IPS-18c (cell line): ENCODE measurements at regions not wholly inside any gene's neighbourhood (a gene's known extent, or its start where the extent isn't known, plus 50 kb on each side); places are given as distances from the start of the nearest gene placed in this dataset.
"Not testable (repeated sequence)": the region's sequence is repeated elsewhere in the genome, so short reads cannot be mapped to it uniquely, and the experiment has no call there.

ENCODE experiments used
- H3K4me3 ChIP-seq: 2 replicates; pipeline ENCODE4 v1.7.0; 2013; ENCODE audit warnings: low read depth, mild to moderate bottlenecking, low read length, moderate library complexity; ENCODE audit not compliant: insufficient read depth
- H3K9me3 ChIP-seq: one replicate; pipeline ENCODE4 v1.6.1; 2013; ENCODE audit warnings: mild to moderate bottlenecking, low read length, moderate library complexity; ENCODE audit not compliant: control insufficient read depth, insufficient read depth

DNA sequence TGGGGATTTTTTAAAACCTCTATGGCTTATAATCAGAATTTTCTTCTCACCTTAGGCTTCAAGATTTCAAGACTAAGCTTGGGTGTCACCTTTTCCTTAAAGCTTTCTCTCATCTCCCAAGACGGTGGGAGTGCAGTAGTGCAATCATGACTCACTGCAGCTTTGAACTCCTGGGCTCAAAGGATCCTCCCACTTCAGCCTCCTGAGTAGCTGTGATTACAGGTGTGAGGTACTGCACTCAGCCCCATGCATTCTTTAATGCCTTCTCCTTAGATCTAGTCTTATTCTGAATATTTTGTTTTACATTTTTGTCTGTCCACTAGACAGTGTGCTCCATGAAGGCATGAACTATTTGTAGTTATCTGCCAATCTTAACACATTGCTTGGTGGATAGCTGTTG is 55.7 kb upstream of the FAT3 start:
- H3K9me3 ChIP-seq = peaks cover 10% of the 10 kb centered on the region
- H3K4me3 ChIP-seq = no peak overlapping the region

DNA sequence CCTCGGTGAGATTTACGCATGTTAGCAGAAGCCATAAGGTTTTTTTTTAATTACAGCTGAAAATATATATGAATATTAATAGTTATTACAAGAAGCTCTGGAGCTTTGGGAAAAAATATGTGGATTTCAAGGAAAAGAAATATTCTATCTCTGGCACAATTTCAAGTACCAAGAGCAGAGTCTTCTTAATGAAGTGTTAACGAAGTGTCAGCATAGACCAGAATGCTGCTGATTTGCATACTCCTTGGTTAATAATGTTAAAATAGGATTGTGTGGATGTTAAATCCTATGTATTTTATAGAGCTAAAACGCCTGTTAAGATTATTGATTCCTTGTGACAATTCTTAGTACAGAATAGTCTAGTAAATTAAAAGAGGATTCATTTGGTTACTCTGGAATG is 57.0 kb upstream of the FAT3 start:
- Histone ChIP-seq H3K4me3 (no peak overlapping the region), H3K9me3 (peaks cover 10% of the 10 kb centered on the region)

DNA sequence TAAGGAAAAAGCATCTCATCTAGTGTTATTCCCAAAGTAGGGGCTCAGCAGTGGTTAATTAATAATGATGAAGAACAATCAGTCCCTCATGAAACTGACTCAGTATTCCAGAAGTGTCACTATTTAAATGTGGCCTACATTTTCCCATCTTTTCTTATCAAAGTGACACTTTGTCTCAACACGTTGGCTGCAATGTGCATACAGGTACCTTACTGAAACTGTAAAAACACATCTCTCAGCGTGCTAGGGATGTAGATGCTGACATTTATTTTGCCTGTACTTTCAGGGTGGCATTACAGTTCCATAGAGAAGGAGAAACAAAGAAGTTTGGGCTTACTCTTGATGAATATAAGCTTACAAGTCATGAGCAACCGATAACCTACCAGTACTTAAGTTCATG is 58.3 kb upstream of the FAT3 start:
- H3K4me3 ChIP-seq = no peak overlapping the region
- H3K9me3 ChIP-seq = peaks cover 10% of the 10 kb centered on the region

DNA sequence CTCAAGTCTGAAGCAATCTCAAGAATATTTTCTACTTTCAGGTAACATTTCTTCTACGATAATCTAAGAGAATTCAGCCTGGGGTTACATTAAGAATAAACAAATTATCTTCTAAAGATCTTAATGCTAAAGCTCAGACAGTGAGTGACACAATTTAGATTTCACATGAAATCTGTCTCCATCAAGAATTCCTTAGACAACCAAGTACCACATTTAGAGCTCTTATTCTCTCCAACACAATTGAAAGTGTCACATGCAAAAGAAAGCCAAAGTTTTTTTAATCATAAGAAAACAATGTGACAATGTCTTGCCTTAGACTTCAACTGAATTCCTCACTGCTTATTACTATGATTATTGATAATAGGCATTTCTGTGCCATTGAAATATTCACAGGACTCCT is 60.7 kb upstream of the FAT3 start:
- H3K4me3 ChIP-seq = no peak overlapping the region
- H3K9me3 ChIP-seq = peaks cover under 1% of the 10 kb centered on the region

DNA sequence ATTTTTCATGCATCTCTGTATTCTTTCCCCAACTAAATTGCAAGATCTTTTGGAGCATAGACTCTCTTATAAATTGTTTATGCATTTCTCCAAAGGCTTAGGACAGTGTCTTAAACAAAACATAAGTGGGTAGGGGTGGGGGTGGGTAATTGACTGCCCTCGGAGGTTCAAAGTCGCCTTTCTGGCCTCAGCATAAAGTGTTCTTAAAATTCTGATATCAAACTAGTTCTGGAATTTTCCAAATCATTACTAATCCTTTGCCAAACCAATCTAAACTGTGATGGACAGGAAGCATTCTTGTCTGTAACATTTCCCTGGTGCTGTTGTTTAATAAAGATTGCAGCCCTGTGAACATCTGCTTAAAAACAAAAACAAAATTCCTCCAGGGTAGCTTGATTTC is 61.8 kb upstream of the FAT3 start:
- H3K4me3 ChIP-seq = no peak overlapping the region

DNA sequence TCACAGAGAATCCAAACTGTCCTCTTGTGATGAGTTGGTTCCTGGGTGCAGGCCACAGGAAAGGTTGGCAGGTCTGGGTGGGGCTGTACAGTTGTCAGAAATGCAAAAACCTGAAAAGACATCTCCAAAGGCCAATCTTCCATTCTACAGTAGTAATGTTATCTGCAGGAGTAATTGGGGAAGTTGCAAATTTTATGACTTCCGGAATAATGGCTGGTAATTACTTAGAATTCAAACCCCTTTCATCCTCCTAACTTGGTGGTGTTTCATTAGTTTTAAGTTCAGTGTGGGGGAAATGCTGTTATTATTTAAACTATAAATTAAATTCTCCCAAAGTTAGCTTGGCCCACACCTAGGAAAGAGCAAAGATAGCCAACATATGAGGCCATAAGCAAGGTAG is 64.7 kb upstream of the FAT3 start:
- H3K4me3 ChIP-seq = no peak overlapping the region
- peaks cover 5% of the 10 kb centered on the region for H3K9me3 ChIP-seq

More for the DNA sequence above, 61.8 kb upstream of the FAT3 start:
- peaks cover 2% of the 10 kb centered on the region for H3K9me3 ChIP-seq

DNA sequence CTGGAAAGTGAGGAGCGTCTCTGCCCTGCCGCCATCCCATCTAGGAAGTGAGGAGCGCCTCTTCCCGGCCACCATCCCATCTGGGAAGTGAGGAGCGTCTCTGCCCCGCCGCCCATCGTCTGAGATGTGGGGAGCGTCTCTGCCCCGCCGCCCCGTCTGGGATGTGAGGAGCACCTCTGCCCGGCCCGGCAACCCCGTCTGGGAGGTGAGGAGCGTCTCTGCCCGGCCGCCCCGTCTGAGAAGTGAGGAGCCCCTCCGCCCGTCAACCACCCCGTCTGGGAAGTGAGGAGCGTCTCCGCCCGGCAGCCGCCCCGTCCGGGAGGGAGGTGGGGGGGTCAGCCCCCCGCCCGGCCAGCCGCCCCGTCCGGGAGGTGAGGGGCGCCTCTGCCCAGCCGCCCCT is 67.2 kb upstream of the FAT3 start:
- not testable (repeated sequence) for H3K4me3 ChIP-seq, H3K9me3 ChIP-seq

DNA sequence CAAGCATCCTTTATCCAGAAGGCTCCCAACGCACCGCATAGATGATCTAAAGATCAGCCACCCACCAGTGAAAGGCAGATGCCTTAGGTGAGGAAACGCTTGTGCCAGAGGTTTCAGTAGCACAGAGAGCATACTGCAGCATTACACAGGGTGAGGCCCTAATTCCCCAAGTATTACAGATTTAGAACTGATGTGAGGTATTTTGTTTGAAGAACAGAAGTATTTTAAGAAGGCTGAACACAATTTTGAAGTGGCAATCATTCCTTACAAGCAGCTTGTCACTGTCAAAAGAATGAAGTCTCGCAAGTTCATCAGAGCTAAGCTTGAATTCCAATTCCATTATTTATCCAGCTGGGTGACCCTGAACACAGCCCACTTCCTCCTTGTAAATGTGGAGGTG is 70.0 kb upstream of the FAT3 start:
- H3K9me3 ChIP-seq = peaks cover 5% of the 10 kb centered on the region
- H3K4me3 ChIP-seq = no peak overlapping the region

DNA sequence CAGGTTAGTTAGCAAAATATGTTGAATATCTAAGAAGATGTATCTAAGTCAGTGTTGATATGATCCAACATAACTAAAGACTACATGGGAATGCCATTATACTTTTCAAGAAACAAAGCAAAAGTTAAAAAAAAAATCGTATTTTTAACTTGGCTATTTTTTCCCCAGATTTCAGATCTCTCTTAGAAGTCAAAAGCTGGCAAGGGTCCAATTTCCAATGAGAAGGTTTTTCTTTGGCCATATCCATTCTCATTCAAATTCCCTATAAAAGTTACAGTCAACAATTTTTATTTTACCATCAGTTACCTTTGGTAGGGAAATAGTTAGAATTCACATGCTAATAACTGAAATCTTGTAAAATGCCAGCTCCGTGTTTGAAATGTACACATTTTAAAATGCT is 70.5 kb upstream of the FAT3 start:
- H3K9me3 ChIP-seq = peaks cover 5% of the 10 kb centered on the region
- no peak overlapping the region for H3K4me3 ChIP-seq

DNA sequence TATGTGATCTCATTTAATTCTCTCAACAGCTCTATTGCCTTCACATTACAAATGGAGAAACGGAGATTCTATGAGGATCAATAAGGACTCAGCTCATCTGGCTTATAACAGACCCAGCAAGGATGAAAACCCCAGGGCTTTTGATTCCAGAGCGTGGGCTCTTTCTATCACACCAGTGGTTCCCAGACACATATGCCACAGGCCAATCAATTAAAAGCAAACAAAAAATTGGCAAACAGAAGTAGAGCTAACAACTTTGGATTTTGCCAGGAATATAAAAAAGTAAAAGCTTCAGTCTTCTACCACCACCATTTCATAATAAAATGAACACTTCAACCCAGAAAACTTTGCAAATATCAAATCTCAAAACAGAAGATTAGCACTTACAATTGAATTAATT is 71.1 kb upstream of the FAT3 start:
- Histone ChIP-seq H3K4me3 (no peak overlapping the region), H3K9me3 (peaks cover 5% of the 10 kb centered on the region)

DNA sequence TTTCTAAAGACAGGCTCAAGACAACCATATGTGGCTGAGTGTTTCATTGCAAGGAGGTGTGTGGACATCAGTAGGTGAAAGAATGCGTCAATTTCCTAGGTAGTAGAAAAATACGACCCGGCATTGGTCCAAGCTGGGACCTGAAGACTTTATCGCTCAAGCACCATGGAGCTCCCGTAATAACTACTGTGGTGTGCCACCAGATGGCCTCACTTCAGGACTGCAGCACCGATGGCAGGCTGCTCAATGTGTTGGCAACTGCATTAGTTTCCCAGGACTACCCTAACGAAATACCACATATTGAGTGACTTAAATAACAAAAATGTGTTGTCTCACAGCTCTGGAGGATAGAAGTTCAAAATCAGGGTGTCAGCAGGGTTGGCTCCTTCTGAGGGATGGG is 72.4 kb upstream of the FAT3 start:
- Histone ChIP-seq H3K9me3 (peaks cover 1% of the 10 kb centered on the region), H3K4me3 (no peak overlapping the region)

DNA sequence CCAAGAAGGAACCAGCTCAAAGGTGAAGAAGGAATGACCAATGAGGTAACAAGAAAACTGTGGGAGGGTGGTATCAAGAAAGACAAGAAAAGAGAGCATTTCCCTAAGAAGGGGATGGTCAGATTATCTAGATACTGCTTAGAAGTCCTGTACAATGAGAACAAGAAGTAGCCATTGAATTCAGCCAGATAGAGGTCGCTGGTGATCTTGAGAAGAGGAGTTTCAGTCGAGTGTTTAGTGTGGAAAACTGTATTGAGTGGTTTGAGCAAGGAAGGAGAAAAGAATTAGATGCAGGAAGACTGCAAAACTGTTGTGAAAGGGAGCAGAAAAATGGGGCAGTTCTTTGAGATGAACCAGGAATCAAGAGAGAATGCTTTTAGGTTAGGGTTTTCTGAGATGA is 74.6 kb upstream of the FAT3 start:
- Histone ChIP-seq H3K4me3 (no peak overlapping the region), H3K9me3 (no peaks in the 10 kb centered on the region)

DNA sequence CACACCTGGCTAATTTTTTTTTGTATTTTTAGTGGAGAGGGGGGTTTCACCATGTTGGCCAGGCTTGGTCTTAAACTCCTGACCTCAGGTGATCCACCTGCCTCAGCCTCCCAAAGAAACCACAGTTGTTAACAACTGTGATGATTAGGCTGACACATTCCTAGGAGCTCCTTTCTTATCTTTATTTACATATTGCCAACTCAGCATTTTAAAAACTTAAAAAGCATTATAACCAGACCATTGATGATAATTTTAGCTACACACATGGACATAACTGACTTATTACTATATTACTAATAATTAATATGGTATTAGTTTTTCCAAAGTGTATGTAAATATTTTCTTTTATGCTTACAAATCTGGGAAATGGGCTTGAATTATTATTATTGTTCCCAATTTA is 82.9 kb upstream of the FAT3 start:
- Histone ChIP-seq H3K9me3 (no peaks in the 10 kb centered on the region), H3K4me3 (no peak overlapping the region)

DNA sequence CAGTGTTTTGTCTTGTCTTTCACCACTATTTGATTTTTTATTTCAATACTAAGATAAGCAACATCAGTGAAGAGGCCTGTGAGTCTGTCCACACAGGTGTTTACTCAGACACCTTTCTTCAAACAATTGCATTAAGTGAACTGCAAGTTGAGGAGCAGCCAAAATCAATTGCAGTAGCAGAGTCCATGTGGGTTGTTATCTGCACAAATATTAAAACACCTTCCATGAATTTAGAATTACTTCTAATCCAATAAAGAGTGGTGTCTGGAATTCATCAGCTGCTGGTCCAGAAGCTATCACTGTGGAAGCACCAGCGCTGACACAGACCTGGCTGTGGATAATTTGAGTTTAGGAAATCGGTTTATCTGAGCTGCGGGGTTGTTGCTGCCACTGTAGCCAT is 83.5 kb upstream of the FAT3 start:
- Histone ChIP-seq H3K9me3 (no peaks in the 10 kb centered on the region), H3K4me3 (no peak overlapping the region)

DNA sequence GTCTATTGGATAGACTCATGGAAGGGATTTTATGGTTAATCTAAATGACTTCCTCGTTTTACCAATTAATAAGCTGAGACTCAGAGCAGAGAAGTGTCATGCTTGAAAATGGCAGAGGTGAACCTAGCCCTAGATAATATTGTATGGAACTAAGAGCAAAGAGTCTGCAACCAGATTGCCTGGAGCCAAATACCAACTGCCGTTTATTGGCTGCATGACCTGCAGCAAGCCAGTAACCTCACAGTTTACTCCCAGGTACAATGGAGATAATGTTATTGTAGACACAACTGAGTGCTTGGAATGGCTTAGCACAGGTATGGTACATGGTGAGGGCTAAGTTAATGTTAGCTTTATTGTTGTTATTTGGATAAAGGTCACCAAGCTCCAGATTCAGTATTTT is 84.6 kb upstream of the FAT3 start:
- no peaks in the 10 kb centered on the region for H3K9me3 ChIP-seq
- no peak overlapping the region for H3K4me3 ChIP-seq

DNA sequence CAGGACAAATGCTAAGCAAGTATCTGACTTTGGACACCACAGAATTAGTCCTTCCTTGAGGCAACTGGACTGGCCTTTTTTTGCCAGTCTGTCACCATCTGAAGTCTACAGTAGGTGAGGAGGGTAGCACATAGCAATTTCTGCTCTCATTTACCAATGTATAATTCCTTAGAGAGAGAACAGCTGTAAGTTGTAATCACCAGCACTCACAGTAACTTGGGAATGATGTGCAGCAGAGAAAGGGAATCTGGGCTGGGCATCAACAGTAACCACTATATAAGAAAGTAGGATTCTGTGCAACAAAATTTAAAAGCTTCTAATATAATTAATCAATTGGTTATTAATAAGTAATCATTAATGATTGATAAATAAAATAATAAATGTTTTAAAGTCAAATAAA is 86.3 kb upstream of the FAT3 start:
- Histone ChIP-seq H3K4me3 (no peak overlapping the region), H3K9me3 (no peaks in the 10 kb centered on the region)

DNA sequence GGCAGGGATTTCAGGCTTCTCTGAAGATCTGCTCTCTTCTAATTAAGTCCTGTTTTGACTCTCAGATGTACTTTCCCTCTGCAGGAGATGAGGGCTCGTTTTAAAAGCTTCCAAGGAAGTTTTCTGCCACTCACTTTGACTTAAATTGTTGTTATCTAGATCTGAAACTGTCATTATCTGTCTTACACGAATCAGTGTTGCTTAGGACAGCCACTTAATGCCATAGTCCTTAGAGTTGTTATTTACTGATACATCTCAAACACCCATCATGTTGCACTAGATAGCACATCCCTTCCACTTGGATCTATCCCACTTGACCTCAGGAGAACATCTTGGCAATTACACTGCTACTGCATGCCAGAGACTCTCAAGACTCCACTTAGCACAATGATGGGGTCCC is 86.9 kb upstream of the FAT3 start:
- no peaks in the 10 kb centered on the region for H3K9me3 ChIP-seq
- no peak overlapping the region for H3K4me3 ChIP-seq

DNA sequence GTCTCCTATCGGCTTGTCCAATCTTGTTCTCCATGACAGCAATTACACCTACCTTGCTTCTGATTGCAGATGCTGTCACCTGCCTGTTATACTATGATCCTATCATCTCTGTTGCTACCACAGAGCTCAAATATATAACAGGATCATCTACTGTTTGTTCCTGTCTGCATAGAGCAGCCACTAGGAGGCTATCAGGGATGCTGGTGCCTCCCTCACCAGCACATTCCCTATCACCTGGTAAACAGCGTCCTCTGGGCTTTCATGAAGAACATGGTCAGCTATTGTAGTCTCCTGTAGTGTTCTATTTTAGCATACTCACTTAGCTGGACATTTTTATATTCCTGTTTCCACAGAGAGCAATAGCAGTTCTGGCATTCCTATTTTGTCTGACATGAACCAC is 87.8 kb upstream of the FAT3 start:
- H3K9me3 ChIP-seq = no peaks in the 10 kb centered on the region
- H3K4me3 ChIP-seq = no peak overlapping the region

DNA sequence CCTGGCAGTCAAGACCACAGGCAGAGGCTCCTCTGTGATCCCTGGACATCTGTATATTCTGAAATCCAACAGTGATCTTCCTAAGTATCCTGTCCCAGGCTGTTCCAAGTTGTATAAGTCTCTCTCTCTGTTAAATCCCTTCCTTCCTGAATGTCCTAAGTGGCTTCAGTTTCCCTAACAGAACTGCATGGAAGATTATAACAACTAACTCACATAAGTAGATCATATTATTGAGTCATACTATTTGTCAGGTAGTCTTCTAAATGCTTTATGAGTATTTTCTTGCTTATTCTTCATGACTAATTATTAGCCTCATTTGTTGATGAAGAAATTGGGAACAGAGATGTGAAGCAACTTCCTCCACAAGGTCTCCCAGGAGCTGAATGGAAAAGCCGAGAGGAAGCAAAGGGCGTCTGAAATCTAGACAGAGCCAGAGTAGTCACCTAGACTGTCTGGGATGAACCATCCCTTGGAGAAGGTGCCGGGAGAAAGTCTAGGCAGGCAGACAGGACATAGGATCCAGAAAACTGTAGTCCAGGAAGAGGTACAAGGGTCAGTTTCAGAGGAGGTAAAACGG is 93.2 kb upstream of the FAT3 start:
- no peak overlapping the region for H3K4me3 ChIP-seq
- no peaks in the 10 kb centered on the region for H3K9me3 ChIP-seq

DNA sequence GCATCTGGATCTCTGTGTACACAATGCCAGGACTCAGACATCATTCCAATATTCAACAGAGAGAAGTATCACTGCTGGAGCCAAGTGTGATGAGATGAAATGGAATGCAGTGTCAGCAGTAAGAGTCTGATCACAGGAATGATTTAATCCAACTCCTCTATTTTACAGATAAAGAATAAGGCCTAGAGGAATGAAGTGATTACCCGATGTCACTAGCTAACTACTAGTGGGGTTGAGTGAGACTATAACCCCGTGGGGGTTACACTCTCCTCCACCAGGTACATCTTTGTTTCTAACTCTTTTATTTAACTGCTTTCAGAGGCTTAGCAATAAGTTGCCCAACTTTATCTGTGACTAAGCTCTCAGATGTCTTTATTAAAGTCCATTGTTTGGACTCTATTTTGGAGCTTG is 94.2 kb upstream of the FAT3 start:
- no peaks in the 10 kb centered on the region for H3K9me3 ChIP-seq
- no peak overlapping the region for H3K4me3 ChIP-seq
